H9 (cell line): ENCODE measurements at regions not wholly inside any gene's neighbourhood (a gene's known extent, or its start where the extent isn't known, plus 50 kb on each side); places are given as distances from the start of the nearest gene placed in this dataset.

ENCODE experiments used
- DNase-seq: peaks from one replicate; pipeline ENCODE4 v3.0.0-alpha.2; 2017
- H2AFZ ChIP-seq: one replicate; pipeline ENCODE4 v1.6.1; 2013; ENCODE audit warnings: mild to moderate bottlenecking, low read length, control low read depth, moderate library complexity
- H2AK5ac ChIP-seq: 2 replicates; pipeline ENCODE4 v1.6.1; 2013; ENCODE audit warnings: low read length, control low read depth, mixed read lengths; ENCODE audit not compliant: insufficient read length
- H2BK120ac ChIP-seq: one replicate; pipeline ENCODE4 v1.6.1; 2013; ENCODE audit warnings: low read depth, mild to moderate bottlenecking, low read length, control low read depth, inconsistent platforms; ENCODE audit not compliant: poor library complexity, severe bottlenecking
- H2BK12ac ChIP-seq: 2 replicates; pipeline ENCODE4 v1.6.1; 2013; ENCODE audit warnings: low read length, control low read depth, mixed read lengths, low read depth; ENCODE audit not compliant: insufficient read length
- H2BK15ac ChIP-seq: 2 replicates; pipeline ENCODE4 v1.6.1; 2013; ENCODE audit warnings: low read depth, low read length, control low read depth
- H2BK20ac ChIP-seq: one replicate; pipeline ENCODE4 v1.6.1; 2013; ENCODE audit warnings: low read depth, mild to moderate bottlenecking, low read length, control low read depth, inconsistent platforms; ENCODE audit not compliant: poor library complexity, severe bottlenecking
- H2BK5ac ChIP-seq: 2 replicates; pipeline ENCODE4 v1.6.1; 2013; ENCODE audit warnings: low read length, control low read depth, mixed read lengths; ENCODE audit not compliant: insufficient read length
- H3K14ac ChIP-seq: 2 replicates; pipeline ENCODE4 v1.6.1; 2013; ENCODE audit warnings: low read length, control low read depth; ENCODE audit not compliant: insufficient read depth
- H3K18ac ChIP-seq: 2 replicates; pipeline ENCODE4 v1.6.1; 2013; ENCODE audit warnings: low read depth, mild to moderate bottlenecking, mixed read lengths, low read length, control low read depth; ENCODE audit not compliant: insufficient read length
- H3K23ac ChIP-seq: 2 replicates; pipeline ENCODE4 v1.6.1; 2013; ENCODE audit warnings: low read length, control low read depth, mixed read lengths, low read depth; ENCODE audit not compliant: insufficient read length
- H3K23me2 ChIP-seq: 2 replicates; pipeline ENCODE4 v1.6.1; 2013; ENCODE audit warnings: low read depth, mild to moderate bottlenecking, mixed read lengths, low read length, control low read depth; ENCODE audit not compliant: insufficient read length, poor library complexity, severe bottlenecking
- H3K27ac ChIP-seq: 2 replicates; pipeline ENCODE4 v1.5.1; 2013; ENCODE audit warnings: low read length, control low read depth, mixed read lengths, low read depth; ENCODE audit not compliant: insufficient read length
- H3K27me3 ChIP-seq: 2 replicates; pipeline ENCODE4 v1.6.1; 2013; ENCODE audit warnings: low read length, control low read depth, inconsistent platforms; ENCODE audit not compliant: insufficient read depth
- H3K4ac ChIP-seq: 2 replicates; pipeline ENCODE4 v1.6.1; 2013; ENCODE audit warnings: low read depth, mild to moderate bottlenecking, control low read depth, inconsistent platforms, low read length, moderate library complexity
- H3K4me1 ChIP-seq: 2 replicates; pipeline ENCODE4 v1.6.1; 2013; ENCODE audit warnings: low read length, control low read depth, inconsistent platforms; ENCODE audit not compliant: insufficient read depth
- H3K4me2 ChIP-seq: 2 replicates; pipeline ENCODE4 v1.6.1; 2013; ENCODE audit warnings: low read length, control low read depth, mixed read lengths; ENCODE audit not compliant: insufficient read length, insufficient read depth
- H3K56ac ChIP-seq: 2 replicates; pipeline ENCODE4 v1.6.1; 2013; ENCODE audit warnings: low read depth, mild to moderate bottlenecking, mixed read lengths, low read length, control low read depth; ENCODE audit not compliant: insufficient read length
- H3K79me1 ChIP-seq: 2 replicates; pipeline ENCODE4 v1.6.1; 2013; ENCODE audit warnings: low read depth, mild to moderate bottlenecking, moderate library complexity, low read length, control low read depth, inconsistent platforms; ENCODE audit not compliant: insufficient read depth, poor library complexity, severe bottlenecking
- H3K79me2 ChIP-seq: 2 replicates; pipeline ENCODE4 v1.6.1; 2013; ENCODE audit warnings: low read length, control low read depth, inconsistent platforms; ENCODE audit not compliant: insufficient read depth
- H3K9ac ChIP-seq: 2 replicates; pipeline ENCODE4 v1.6.1; 2013; ENCODE audit warnings: low read length, control low read depth, mixed read lengths; ENCODE audit not compliant: insufficient read length; ENCODE audit errors: extremely low read depth
- H3K9me3 ChIP-seq: one replicate; pipeline ENCODE4 v1.6.1; 2013; ENCODE audit warnings: low read depth, low read length, inconsistent platforms; ENCODE audit not compliant: control insufficient read depth
- H3T11ph ChIP-seq: one replicate; pipeline ENCODE4 v1.6.1; 2013; ENCODE audit warnings: mild to moderate bottlenecking, low read length, control low read depth, inconsistent platforms
- H4K20me1 ChIP-seq: one replicate; pipeline ENCODE4 v1.6.1; 2013; ENCODE audit not compliant: control insufficient read depth, insufficient read length, insufficient read depth
- H4K5ac ChIP-seq: 2 replicates; pipeline ENCODE4 v1.6.1; 2013; ENCODE audit warnings: low read depth, mild to moderate bottlenecking, mixed read lengths, low read length, control low read depth; ENCODE audit not compliant: insufficient read length
- H4K8ac ChIP-seq: replicated peaks from 2 replicates; pipeline ENCODE4 v1.6.1; 2013; ENCODE audit warnings: low read length, control low read depth, mixed read lengths, low read depth; ENCODE audit not compliant: insufficient read length
- H4K91ac ChIP-seq: 2 replicates; pipeline ENCODE4 v1.6.1; 2013; ENCODE audit warnings: low read depth, mild to moderate bottlenecking, moderate library complexity, mixed read lengths, low read length, control low read depth; ENCODE audit not compliant: insufficient read length
- H3K27ac Mint-ChIP-seq, 3 experiments: 2 replicates in 2 of 3; 3 replicates in 1 of 3; pipeline ENCODE4 v1.8.0; 2020 to 2021; ENCODE audit warnings: mixed read lengths in 3 of 3, mild to moderate bottlenecking in 1 of 3, moderate library complexity in 1 of 3
- H3K27me3 Mint-ChIP-seq: 2 replicates; pipeline ENCODE4 v1.8.0; 2021; ENCODE audit warnings: low read depth, mild to moderate bottlenecking, moderate library complexity, mixed read lengths
- H3K36me3 Mint-ChIP-seq, 3 experiments: 2 replicates in 2 of 3; 3 replicates in 1 of 3; pipeline ENCODE4 v1.8.0; 2020 to 2021; ENCODE audit warnings: low read depth in 3 of 3, mixed read lengths in 3 of 3; ENCODE audit not compliant: insufficient read depth in 1 of 3
- H3K4me1 Mint-ChIP-seq, 2 experiments: 2 replicates each; pipeline ENCODE4 v1.8.0; 2020; ENCODE audit warnings: mixed read lengths in 2 of 2
- H3K4me3 Mint-ChIP-seq, 2 experiments: 2 replicates in 1 of 2; 3 replicates in 1 of 2; pipeline ENCODE4 v1.8.0; 2020 to 2021; ENCODE audit warnings: mild to moderate bottlenecking in 2 of 2, mixed read lengths in 2 of 2, moderate library complexity in 1 of 2
- H3K9me3 Mint-ChIP-seq, 2 experiments: 2 replicates in 1 of 2; 3 replicates in 1 of 2; pipeline ENCODE4 v1.8.0; 2020; ENCODE audit warnings: mild to moderate bottlenecking in 2 of 2, mixed read lengths in 2 of 2, moderate library complexity in 1 of 2
- WGBS: extraction: QIAGEN DNeasy Blood & Tissue Kit; methylation state at CpG from one replicate; pipeline ENCODE4 v1.1.7; 2013; ENCODE audit warnings: missing lambda C conversion rate, low lambda C conversion rate, mixed read lengths; ENCODE audit not compliant: insufficient read length; ENCODE audit errors: extremely low coverage; 5-methylcytosine and 5-hydroxymethylcytosine counted together
- TF ChIP-seq, protein P1 (sequence below): fragments of 200-600 bp; sonication (generic); conservative IDR thresholded peaks from 3 replicates; pipeline ENCODE4 v1.8.0; 2021; ENCODE audit warnings: antibody characterized with exemption, mild to moderate bottlenecking

DNA sequence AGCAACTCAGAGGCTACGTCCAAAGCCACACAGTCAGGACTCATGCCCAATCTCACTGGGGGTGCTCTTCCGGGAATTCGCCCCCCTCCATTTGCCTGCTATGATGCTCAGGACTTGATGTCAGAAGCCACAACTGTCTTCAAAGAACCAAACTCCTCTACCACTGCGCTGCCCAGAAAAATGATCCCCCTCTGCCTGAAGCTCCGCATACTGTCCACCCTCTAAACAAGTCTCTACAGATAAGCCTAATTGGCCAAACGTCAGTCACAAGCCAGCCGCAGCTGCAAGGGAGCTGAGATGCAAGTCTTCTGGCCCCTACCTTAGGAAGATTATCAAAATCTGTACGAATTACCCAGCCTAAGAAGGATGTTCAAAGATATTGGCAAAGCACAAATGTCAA, 294.6 kb downstream of the BUD13 start:
- H3T11ph ChIP-seq = no peak overlapping the region
- H3K4me1 ChIP-seq = peaks cover 1% of the 10 kb centered on the region; the same call in 1 of the 2 replicates
- no peak overlapping the region for H2BK20ac ChIP-seq
- H4K5ac ChIP-seq = no peak overlapping the region
- Mint-ChIP-seq H3K27ac (no peak overlapping the region), H3K4me3 (no peak overlapping the region), H3K27me3 (peaks cover 7% of the 10 kb centered on the region), H3K4me1 (peaks cover 8 to 10% of the 10 kb centered on the region in 2 experiments), H3K36me3 (no peaks in the 10 kb centered on the region), H3K9me3 (no peaks in the 10 kb centered on the region)
- no peaks in the 10 kb centered on the region for H3K79me2 ChIP-seq
- H3K23ac ChIP-seq = no peak overlapping the region
- H2BK12ac ChIP-seq = no peak overlapping the region
- no peak overlapping the region for H3K4me2 ChIP-seq
- H2BK5ac ChIP-seq = no peak overlapping the region
- no peaks in the 10 kb centered on the region for H3K79me1 ChIP-seq
- no peak overlapping the region for H3K18ac ChIP-seq
- no peak overlapping the region for H3K14ac ChIP-seq
- H2BK120ac ChIP-seq = no peak overlapping the region
- no peaks in the 10 kb centered on the region; the same call in 1 of the 2 replicates for H3K27me3 ChIP-seq
- TF ChIP-seq, protein P1, sequence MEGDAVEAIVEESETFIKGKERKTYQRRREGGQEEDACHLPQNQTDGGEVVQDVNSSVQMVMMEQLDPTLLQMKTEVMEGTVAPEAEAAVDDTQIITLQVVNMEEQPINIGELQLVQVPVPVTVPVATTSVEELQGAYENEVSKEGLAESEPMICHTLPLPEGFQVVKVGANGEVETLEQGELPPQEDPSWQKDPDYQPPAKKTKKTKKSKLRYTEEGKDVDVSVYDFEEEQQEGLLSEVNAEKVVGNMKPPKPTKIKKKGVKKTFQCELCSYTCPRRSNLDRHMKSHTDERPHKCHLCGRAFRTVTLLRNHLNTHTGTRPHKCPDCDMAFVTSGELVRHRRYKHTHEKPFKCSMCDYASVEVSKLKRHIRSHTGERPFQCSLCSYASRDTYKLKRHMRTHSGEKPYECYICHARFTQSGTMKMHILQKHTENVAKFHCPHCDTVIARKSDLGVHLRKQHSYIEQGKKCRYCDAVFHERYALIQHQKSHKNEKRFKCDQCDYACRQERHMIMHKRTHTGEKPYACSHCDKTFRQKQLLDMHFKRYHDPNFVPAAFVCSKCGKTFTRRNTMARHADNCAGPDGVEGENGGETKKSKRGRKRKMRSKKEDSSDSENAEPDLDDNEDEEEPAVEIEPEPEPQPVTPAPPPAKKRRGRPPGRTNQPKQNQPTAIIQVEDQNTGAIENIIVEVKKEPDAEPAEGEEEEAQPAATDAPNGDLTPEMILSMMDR = no peak
- H2AK5ac ChIP-seq = no peak overlapping the region
- no peak overlapping the region for H4K91ac ChIP-seq
- H3K9ac ChIP-seq = no peak overlapping the region
- WGBS = no CpG with 5 or more reads among the region's 8 CpGs
- no peak for DNase-seq
- H2BK15ac ChIP-seq = no peak overlapping the region
- no peak overlapping the region for H2AFZ ChIP-seq
- H4K20me1 ChIP-seq = no peaks in the 10 kb centered on the region
- H3K9me3 ChIP-seq = no peaks in the 10 kb centered on the region
- H3K56ac ChIP-seq = no peak overlapping the region
- H3K27ac ChIP-seq = no peak overlapping the region
- H3K4ac ChIP-seq = no peak overlapping the region
- no peak overlapping the region for H4K8ac ChIP-seq
- H3K23me2 ChIP-seq = no peaks in the 10 kb centered on the region
